Endodermal cell (in vitro differentiated cells): ENCODE measurements at regions not wholly inside any gene's neighbourhood (a gene's known extent, or its start where the extent isn't known, plus 50 kb on each side); places are given as distances from the start of the nearest gene placed in this dataset.

Source experiments
- DNase-seq: peaks from one replicate; pipeline ENCODE4 v3.0.0-alpha.2; 2017
- H3K27ac ChIP-seq: 2 replicates; pipeline ENCODE4 v1.5.1; 2013; ENCODE audit warnings: mild to moderate bottlenecking, low read depth, low read length, moderate library complexity
- H3K27me3 ChIP-seq: 2 replicates; pipeline ENCODE4 v1.6.1; 2013; ENCODE audit warnings: mild to moderate bottlenecking, low read length, moderate library complexity; ENCODE audit not compliant: insufficient read depth, control insufficient read depth, poor library complexity, severe bottlenecking
- H3K36me3 ChIP-seq: 2 replicates; pipeline ENCODE4 v1.7.0; 2013; ENCODE audit warnings: mild to moderate bottlenecking, low read length, moderate library complexity; ENCODE audit not compliant: control insufficient read depth, insufficient read depth
- H3K4me1 ChIP-seq: one replicate; pipeline ENCODE4 v1.7.0; 2013; ENCODE audit warnings: low read length; ENCODE audit not compliant: control insufficient read depth, insufficient read depth
- H3K4me3 ChIP-seq: 2 replicates; pipeline ENCODE4 v1.5.1; 2013; ENCODE audit warnings: mild to moderate bottlenecking, low read length, moderate library complexity
- H3K9ac ChIP-seq: 2 replicates; pipeline ENCODE4 v1.6.1; 2013; ENCODE audit warnings: mild to moderate bottlenecking, low read length, moderate library complexity; ENCODE audit not compliant: poor library complexity, severe bottlenecking; ENCODE audit errors: extremely low read depth
- H3K9me3 ChIP-seq: 2 replicates; pipeline ENCODE4 v1.6.1; 2013; ENCODE audit warnings: mild to moderate bottlenecking, low read length, moderate library complexity; ENCODE audit not compliant: control insufficient read depth
- H3K27ac Mint-ChIP-seq: 2 replicates; pipeline ENCODE4 v1.8.0; 2020; ENCODE audit warnings: mixed read lengths
- H3K27me3 Mint-ChIP-seq: 2 replicates; pipeline ENCODE4 v1.8.0; 2021; ENCODE audit warnings: mild to moderate bottlenecking, mixed read lengths; ENCODE audit not compliant: insufficient read depth
- H3K36me3 Mint-ChIP-seq: 2 replicates; pipeline ENCODE4 v1.8.0; 2020; ENCODE audit warnings: low read depth, mixed read lengths
- H3K4me1 Mint-ChIP-seq: 2 replicates; pipeline ENCODE4 v1.8.0; 2020; ENCODE audit warnings: mixed read lengths
- H3K4me3 Mint-ChIP-seq: 2 replicates; pipeline ENCODE4 v1.8.0; 2020; ENCODE audit warnings: mild to moderate bottlenecking, moderate library complexity, mixed read lengths
- H3K9me3 Mint-ChIP-seq: 2 replicates; pipeline ENCODE4 v1.8.0; 2020; ENCODE audit warnings: mild to moderate bottlenecking, mixed read lengths
- WGBS, 2 experiments: methylation state at CpG; one replicate each; pipeline versions ENCODE4 v1.1.5 to v1.1.7; 2013; ENCODE audit warnings: missing lambda C conversion rate in 2 of 2, mixed read lengths in 1 of 2; ENCODE audit not compliant: insufficient coverage in 1 of 2, insufficient read length in 1 of 2; 5-methylcytosine and 5-hydroxymethylcytosine counted together
- TF ChIP-seq, protein P1 (sequence below): fragments of 200-600 bp; sonication (generic); conservative IDR thresholded peaks from 2 replicates; pipeline ENCODE4 v1.5.0; 2021; ENCODE audit warnings: antibody characterized with exemption, mild to moderate bottlenecking

DNA sequence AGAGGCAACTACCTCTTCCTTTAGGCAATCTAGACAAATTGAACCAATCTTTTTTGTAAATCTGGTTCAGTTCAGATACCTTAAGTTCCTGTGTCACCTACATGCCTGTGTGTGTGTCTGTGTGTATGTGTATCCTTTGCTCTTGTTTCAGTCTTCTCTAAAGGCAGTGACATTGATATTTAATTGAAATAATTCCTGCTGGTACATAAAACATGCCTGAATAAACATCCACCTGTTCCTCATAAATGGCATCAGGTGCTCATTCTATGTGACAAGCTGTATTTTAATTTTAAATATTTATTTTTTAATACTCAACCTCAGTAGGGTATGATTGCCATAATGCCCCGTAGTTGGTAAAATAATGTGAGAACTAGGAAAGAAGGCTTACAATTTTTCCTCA is 1606.4 kb upstream of the PRR20A start:
- Histone ChIP-seq H3K27me3 (no peaks in the 10 kb centered on the region), H3K36me3 (no peaks in the 10 kb centered on the region), H3K27ac (no peak overlapping the region), H3K4me3 (no peak overlapping the region), H3K9me3 (peaks cover 22% of the 10 kb centered on the region), H3K4me1 (no peaks in the 10 kb centered on the region), H3K9ac (no peak overlapping the region)
- TF ChIP-seq, protein P1, sequence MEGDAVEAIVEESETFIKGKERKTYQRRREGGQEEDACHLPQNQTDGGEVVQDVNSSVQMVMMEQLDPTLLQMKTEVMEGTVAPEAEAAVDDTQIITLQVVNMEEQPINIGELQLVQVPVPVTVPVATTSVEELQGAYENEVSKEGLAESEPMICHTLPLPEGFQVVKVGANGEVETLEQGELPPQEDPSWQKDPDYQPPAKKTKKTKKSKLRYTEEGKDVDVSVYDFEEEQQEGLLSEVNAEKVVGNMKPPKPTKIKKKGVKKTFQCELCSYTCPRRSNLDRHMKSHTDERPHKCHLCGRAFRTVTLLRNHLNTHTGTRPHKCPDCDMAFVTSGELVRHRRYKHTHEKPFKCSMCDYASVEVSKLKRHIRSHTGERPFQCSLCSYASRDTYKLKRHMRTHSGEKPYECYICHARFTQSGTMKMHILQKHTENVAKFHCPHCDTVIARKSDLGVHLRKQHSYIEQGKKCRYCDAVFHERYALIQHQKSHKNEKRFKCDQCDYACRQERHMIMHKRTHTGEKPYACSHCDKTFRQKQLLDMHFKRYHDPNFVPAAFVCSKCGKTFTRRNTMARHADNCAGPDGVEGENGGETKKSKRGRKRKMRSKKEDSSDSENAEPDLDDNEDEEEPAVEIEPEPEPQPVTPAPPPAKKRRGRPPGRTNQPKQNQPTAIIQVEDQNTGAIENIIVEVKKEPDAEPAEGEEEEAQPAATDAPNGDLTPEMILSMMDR, result no peak
- Mint-ChIP-seq H3K36me3 (peaks cover 7% of the 10 kb centered on the region), H3K27ac (no peak overlapping the region), H3K4me1 (no peaks in the 10 kb centered on the region), H3K4me3 (no peak overlapping the region), H3K27me3 (no peaks in the 10 kb centered on the region), H3K9me3 (peaks cover 10% of the 10 kb centered on the region)
- no peak for DNase-seq
- no CpG with 5 or more reads among the region's 1 CpG for WGBS, 2 experiments

DNA sequence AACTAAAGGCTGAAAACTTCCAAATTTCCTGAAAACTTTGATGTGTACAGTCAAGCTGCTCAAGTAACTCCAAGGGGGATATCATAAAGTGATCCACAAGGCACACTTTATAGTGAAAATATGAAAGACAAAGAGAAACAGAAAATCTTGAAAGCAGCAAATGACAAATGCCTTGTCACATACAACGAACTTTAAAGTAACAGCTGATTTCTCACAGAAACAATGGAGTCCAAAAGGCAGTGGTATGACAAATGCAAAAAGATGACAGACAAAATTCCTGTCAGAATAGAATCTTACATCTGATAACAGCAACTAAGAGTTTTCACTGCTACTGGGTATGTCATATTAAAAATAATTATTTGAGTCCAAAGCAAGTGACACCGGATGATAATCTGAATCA is 1602.3 kb upstream of the PRR20A start:
- H3K27me3 Mint-ChIP-seq, result no peaks in the 10 kb centered on the region
- Histone ChIP-seq H3K27ac (no peak overlapping the region), H3K27me3 (no peaks in the 10 kb centered on the region), H3K36me3 (no peaks in the 10 kb centered on the region), H3K4me1 (no peaks in the 10 kb centered on the region), H3K4me3 (no peak overlapping the region), H3K9me3 (peaks cover 22% of the 10 kb centered on the region), H3K9ac (no peak overlapping the region)
- WGBS, 2 experiments, result 90 to 100% methylated on average over 1 to 2 of the region's 2 CpGs
- H3K27ac Mint-ChIP-seq, result no peak overlapping the region
- no peak overlapping the region for H3K4me3 Mint-ChIP-seq
- H3K9me3 Mint-ChIP-seq, result peaks cover 10% of the 10 kb centered on the region
- DNase-seq, result no peak
- no peaks in the 10 kb centered on the region for H3K4me1 Mint-ChIP-seq
- peaks cover 7% of the 10 kb centered on the region for H3K36me3 Mint-ChIP-seq
- TF ChIP-seq, protein P1, result no peak

DNA sequence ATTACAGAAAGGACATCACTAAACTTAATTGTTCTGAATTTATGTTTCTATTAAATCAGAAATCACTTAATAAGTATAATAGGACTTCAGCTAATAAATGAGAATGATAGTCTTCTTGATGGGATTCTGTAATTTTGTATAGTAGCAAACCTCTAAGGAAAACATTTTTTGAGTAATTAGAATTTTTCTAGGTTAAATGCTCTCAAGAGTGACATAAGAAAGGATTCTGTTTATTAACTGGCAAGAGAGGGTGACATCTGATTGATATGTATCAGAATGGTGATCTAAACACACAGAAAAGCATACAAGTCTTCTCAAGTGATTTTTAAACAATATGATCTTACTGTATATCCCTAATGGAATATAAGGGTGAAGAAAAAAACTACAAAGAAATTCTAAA is 1597.7 kb upstream of the PRR20A start:
- Histone ChIP-seq H3K4me3 (no peak overlapping the region), H3K4me1 (no peaks in the 10 kb centered on the region), H3K36me3 (no peaks in the 10 kb centered on the region), H3K27me3 (no peaks in the 10 kb centered on the region), H3K9ac (no peak overlapping the region), H3K27ac (no peak overlapping the region), H3K9me3 (peaks cover 32% of the 10 kb centered on the region)
- Mint-ChIP-seq H3K27ac (no peak overlapping the region), H3K36me3 (peaks cover 4% of the 10 kb centered on the region), H3K27me3 (no peaks in the 10 kb centered on the region), H3K9me3 (peaks cover 16% of the 10 kb centered on the region), H3K4me1 (no peaks in the 10 kb centered on the region), H3K4me3 (no peak overlapping the region)
- no peak for DNase-seq
- TF ChIP-seq, protein P1, result no peak
